Panc1 (cell line): ENCODE measurements at regions not wholly inside any gene's neighbourhood (a gene's known extent, or its start where the extent isn't known, plus 50 kb on each side); places are given as distances from the start of the nearest gene placed in this dataset.

Experiments
- ATAC-seq: fragments of 200-7000 bp; cut with Tn5 transposase; 2 replicates; pipeline ENCODE4 v1.9.1; 2020; ENCODE audit warnings: mild to moderate bottlenecking, moderate library complexity
- BruUV-seq: library from RNA; stranded (reverse); fragments of 400-500 nt; replicated peaks from 2 replicates; lab custom pipeline; 2021; lab: Mats Ljungman, UMichigan
- CTCF ChIA-PET: fragments of 300-600 bp; sonication (Branson Sonifier 250); formaldehyde crosslinking; loops from one replicate; lab custom pipeline; 2022; ENCODE audit warnings: antibody characterized with exemption; lab: Charles Lee
- POLR2A ChIA-PET: fragments of 300-600 bp; sonication (Branson Sonifier 250); formaldehyde crosslinking; loops from one replicate; lab custom pipeline; 2022; ENCODE audit warnings: antibody characterized with exemption; lab: Charles Lee
- DNase-seq: peaks from one replicate; pipeline ENCODE4 v3.0.0-alpha.2; 2010; ENCODE audit warnings: low read depth, low spot score
- H3K27ac ChIP-seq: 2 replicates; pipeline ENCODE4 v1.5.1; 2011; ENCODE audit warnings: mild to moderate bottlenecking, low read length, inconsistent platforms
- H3K27me3 ChIP-seq: fragments of 200-500 bp; sonication (Bioruptor generic); 2 replicates; pipeline ENCODE4 v1.6.0; 2014; ENCODE audit warnings: low read length, inconsistent platforms; ENCODE audit not compliant: control insufficient read depth, insufficient read depth
- H3K36me3 ChIP-seq: fragments of 200-500 bp; sonication (Bioruptor generic); 2 replicates; pipeline ENCODE4 v1.5.1; 2014; ENCODE audit warnings: inconsistent platforms, mild to moderate bottlenecking, low read length, moderate library complexity; ENCODE audit not compliant: control insufficient read depth, insufficient read depth
- H3K4me1 ChIP-seq: 2 replicates; pipeline ENCODE4 v1.5.1; 2011; ENCODE audit warnings: inconsistent platforms, mild to moderate bottlenecking, low read length, moderate library complexity; ENCODE audit not compliant: control insufficient read depth, insufficient read depth
- H3K4me3 ChIP-seq, 2 experiments: 2 replicates each; pipeline ENCODE4 v1.5.1; 2011 to 2012; ENCODE audit warnings: low read depth in 2 of 2, low read length in 2 of 2, mild to moderate bottlenecking in 2 of 2, inconsistent platforms in 1 of 2, moderate library complexity in 1 of 2
- H3K9me3 ChIP-seq: fragments of 200-500 bp; sonication (Bioruptor generic); 2 replicates; pipeline ENCODE4 v1.5.1; 2014; ENCODE audit warnings: low read depth, mild to moderate bottlenecking, inconsistent platforms, low read length, moderate library complexity; ENCODE audit not compliant: control insufficient read depth, insufficient read depth
- CTCF ChIP-seq: fragments of 450-650 bp; IDR thresholded peaks from 2 replicates; pipeline ENCODE4 v1.5.1; 2017; ENCODE audit warnings: mild to moderate bottlenecking
- POLR2AphosphoS5 ChIP-seq: IDR thresholded peaks from 2 replicates; pipeline ENCODE4 v1.6.1; 2012; ENCODE audit warnings: mild to moderate bottlenecking, low read depth, low read length, moderate library complexity
- REST ChIP-seq, 2 experiments: IDR thresholded peaks; 2 replicates each; pipeline ENCODE4 v1.6.1; 2011 to 2012; ENCODE audit warnings: low read depth in 2 of 2, control low read depth in 1 of 2, low read length in 1 of 2, mild to moderate bottlenecking in 1 of 2, moderate library complexity in 1 of 2; ENCODE audit not compliant: insufficient read depth in 1 of 2
- SIN3A ChIP-seq: IDR thresholded peaks from 2 replicates; pipeline ENCODE4 v1.6.1; 2012; ENCODE audit warnings: low read depth, mild to moderate bottlenecking, low read length, moderate library complexity, borderline replicate concordance; ENCODE audit not compliant: insufficient read depth
- TCF7L2 ChIP-seq: IDR thresholded peaks from 2 replicates; pipeline ENCODE4 v1.6.1; 2011; ENCODE audit warnings: mild to moderate bottlenecking, low read depth, low read length, inconsistent platforms
- in situ Hi-C: cut with HindIII; loops from 2 replicates; pipeline ENCODE4 v1.10.0; 2016; ENCODE audit warnings: low sequenced_read_pairs, low pct_unique_long_range_greater_than_20kb
- intact Hi-C: fragments of 100-400 bp; cut with micrococcal nuclease; formaldehyde crosslinking; loops from one replicate; pipeline ENCODE4 v1.10.0; 2022; ENCODE audit not compliant: unreplicated experiment

GRCh38 chr3:181558870-181559269 is 152.9 kb upstream of the SOX2 start:
- no peak for TF ChIP-seq SIN3A
- no peak for TF ChIP-seq TCF7L2
- TF ChIP-seq POLR2AphosphoS5, result no peak
- TF ChIP-seq CTCF, result no peak
- TF ChIP-seq REST (IDR thresholded peaks at IDR 0.05; ENCODE audit: insufficient read depth in 1 of 2, low read depth in 2 of 2, low read length in 1 of 2), result no peak
- DNase-seq (no peak), ATAC-seq (no peak)
- BruUV-seq, result no TSS peak
- POLR2A ChIA-PET, result no interaction called here
- Histone ChIP-seq H3K4me1 (no peaks in the 10 kb centered on the region), H3K27me3 (no peaks in the 10 kb centered on the region), H3K36me3 (no peaks in the 10 kb centered on the region), H3K9me3 (no peaks in the 10 kb centered on the region), H3K4me3 (no peak overlapping the region), H3K27ac (no peak overlapping the region)
- CTCF ChIA-PET, result no interaction called here
- in situ Hi-C loops (no loop called here), intact Hi-C loops (no loop called here)

GRCh38 chr3:181555681-181556080 is 156.0 kb upstream of the SOX2 start:
- no peak for DNase-seq
- in situ Hi-C loops, result no loop called here
- TF ChIP-seq POLR2AphosphoS5, result no peak
- TF ChIP-seq TCF7L2, result no peak
- no peak for TF ChIP-seq CTCF
- POLR2A ChIA-PET, result no interaction called here
- Histone ChIP-seq H3K27me3 (no peaks in the 10 kb centered on the region), H3K27ac (no peak overlapping the region), H3K9me3 (no peaks in the 10 kb centered on the region), H3K36me3 (no peaks in the 10 kb centered on the region), H3K4me3 (no peak overlapping the region), H3K4me1 (no peaks in the 10 kb centered on the region)
- CTCF ChIA-PET, result no interaction called here
- intact Hi-C loops, result no loop called here
- ATAC-seq, result no peak
- BruUV-seq, result no TSS peak
